H54 (cell line): ENCODE measurements at regions not wholly inside any gene's neighbourhood (a gene's known extent, or its start where the extent isn't known, plus 50 kb on each side); places are given as distances from the start of the nearest gene placed in this dataset.
"Not testable (repeated sequence)": the region's sequence is repeated elsewhere in the genome, so short reads cannot be mapped to it uniquely, and the experiment has no call there.

ENCODE experiments used
- DNase-seq: peaks from one replicate; pipeline ENCODE4 v3.0.0; 2011; ENCODE audit warnings: low spot score, mixed read lengths; ENCODE audit not compliant: insufficient read length
- FAIRE-seq: peaks from 3 replicates; lab custom pipeline; 2011; peaks lifted over from hg19 to GRCh38; lab: Jason Lieb, UNC
- POLR2A ChIP-seq: IDR thresholded peaks from 2 replicates; pipeline ENCODE4 v1.6.1; 2011; ENCODE audit warnings: low read depth, mild to moderate bottlenecking, low read length

DNA sequence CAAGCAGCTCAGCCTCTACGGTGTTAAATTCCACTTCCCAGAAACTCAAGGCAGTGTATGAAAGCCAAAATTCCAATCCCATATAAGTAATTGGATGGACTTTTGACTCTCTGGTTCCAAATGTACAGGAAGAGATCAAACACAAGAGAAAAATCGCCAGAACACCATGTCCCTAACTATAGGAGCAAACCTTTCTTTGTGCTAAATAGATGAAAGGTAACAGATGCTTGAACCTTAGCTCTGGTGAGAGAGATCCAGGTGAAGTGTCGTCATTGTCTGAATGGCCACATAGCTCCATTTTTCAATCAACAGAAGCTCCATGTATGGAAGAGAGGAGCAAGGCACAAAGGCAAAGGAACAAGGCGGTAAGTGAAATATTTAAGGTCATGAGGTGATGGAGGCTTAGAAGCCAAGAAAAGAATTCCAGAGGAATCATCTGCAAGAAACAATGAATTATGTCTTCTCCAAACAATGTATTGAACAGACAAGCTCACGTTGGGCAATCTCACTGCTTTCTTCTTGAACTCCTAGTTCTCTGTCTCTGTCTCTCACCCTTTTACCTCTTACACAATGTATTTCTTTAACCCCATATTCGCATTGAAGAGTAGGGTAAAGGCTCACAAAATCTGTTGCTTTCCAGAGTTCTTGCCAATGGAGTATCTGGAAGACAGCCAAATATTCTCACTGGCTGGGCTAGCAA, 585.1 kb downstream of the GATA3 start:
- DNase-seq, result no peak
- no peak for FAIRE-seq
- no peak for TF ChIP-seq POLR2A

DNA sequence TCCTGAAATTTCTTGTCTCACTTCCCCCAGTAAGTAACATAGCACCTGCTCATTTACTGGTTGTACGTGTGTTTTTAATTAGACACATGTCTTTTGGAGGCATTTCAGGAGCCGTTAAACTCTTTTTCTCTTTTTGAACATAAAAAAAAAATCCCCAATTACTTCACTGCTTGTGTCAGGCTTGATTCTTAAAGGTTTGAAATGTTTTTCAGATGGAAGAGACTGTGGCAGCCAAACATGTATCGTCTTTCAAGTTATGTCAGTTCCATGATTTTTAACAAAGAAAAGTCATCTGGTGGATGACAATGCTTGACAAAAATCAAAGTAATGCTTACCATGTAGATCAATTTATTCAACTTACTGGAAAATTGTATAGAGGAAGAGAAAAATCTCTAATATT, 585.8 kb downstream of the GATA3 start:
- TF ChIP-seq POLR2A, result no peak
- FAIRE-seq, result no peak
- DNase-seq, result no peak

DNA sequence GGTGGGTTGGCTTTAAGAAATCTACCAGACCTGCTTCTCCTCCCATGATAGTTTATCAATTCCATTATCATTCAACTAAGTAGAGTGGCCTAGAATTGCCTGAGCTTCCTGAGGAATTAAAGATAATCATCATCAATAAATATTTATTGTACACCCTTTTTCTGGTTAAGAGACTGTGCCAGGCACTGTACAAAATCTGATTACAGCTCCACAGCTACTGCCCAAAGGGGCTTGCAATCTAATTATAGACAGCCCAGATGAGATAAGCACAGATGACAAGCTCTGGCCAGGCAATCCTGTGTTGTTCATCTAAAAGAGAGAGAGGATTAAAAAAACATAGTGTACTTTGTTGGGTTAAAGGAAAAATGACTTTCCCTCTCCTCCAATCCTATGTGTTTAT, 586.4 kb downstream of the GATA3 start:
- FAIRE-seq (no peak), DNase-seq (no peak)
- no peak for TF ChIP-seq POLR2A

DNA sequence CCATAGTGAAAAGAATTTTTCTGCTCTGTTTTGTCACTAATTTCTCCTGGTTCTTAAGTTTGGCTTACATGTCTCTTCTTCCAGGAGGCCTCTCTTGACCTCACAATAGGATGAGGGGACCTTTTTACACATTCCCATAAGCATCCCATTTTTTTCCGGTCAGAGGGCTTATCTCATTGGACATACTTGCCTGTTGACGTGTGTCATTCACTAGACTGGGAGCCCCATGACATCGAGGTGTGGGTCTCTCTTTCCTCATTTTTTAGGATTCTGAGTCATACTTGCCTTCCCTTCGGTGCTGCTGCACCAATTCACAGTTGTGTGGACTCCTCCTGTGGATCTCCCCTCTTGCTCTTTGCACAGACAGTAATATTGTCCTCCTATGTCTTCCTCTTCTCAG, 601.8 kb downstream of the GATA3 start:
- TF ChIP-seq POLR2A, result no peak
- FAIRE-seq (no peak), DNase-seq (no peak)

DNA sequence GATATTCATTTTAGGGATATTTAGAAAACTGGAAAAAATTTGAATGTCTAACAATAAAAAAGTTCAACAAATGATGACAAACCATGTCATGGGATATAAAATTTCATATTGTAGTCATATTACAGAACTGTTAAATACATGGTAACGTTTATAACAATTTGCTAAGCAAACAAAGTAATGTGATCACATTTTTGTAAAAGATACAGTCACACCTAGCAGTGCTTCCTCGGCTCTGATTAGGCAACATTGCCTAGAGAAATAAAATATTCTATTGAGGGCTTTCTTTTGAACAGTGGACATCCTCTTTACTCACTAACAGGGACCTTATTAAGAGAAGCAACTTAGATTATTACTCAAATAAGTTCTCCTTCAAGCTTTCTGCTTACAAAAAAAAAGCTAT, 605.5 kb downstream of the GATA3 start:
- FAIRE-seq (no peak), DNase-seq (no peak)
- no peak for TF ChIP-seq POLR2A

DNA sequence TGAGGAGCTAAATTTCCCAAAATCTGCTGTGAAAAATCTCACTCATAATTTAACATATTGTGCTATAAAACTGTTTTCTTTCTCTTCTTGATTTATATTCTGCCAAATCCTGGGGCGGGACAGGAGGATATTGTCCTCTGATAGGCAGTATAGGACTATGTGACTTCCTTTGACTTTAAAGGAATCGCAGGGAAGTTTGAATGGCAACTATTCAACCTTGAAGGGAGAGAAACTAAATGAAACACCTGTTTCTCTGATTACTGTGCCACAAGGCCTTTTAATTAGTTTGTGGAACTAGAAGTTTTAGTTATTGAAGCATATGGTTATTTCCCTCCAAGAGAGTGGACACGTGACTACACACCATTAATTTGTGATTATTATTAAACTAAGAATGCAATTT, 607.4 kb downstream of the GATA3 start:
- FAIRE-seq (no peak), DNase-seq (no peak)
- TF ChIP-seq POLR2A, result no peak

DNA sequence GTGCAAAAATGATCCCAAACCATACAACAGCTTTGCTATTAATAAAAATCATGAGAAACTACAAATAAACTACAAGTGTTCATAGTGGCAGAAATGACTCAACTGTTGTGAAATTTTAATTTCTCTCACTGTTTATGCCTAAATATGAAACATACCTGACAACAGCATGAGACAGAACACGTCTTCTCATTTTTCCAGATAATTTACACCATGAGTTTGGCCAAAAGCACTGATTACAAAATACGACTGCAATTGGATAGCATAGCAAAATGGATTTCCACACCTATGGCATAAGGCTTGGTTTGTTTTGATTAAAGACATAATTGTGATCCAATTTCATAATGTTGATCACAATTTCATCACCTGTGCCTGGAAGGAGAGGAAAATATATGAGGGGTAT, 608.6 kb downstream of the GATA3 start:
- no peak for TF ChIP-seq POLR2A
- DNase-seq (no peak), FAIRE-seq (no peak)

DNA sequence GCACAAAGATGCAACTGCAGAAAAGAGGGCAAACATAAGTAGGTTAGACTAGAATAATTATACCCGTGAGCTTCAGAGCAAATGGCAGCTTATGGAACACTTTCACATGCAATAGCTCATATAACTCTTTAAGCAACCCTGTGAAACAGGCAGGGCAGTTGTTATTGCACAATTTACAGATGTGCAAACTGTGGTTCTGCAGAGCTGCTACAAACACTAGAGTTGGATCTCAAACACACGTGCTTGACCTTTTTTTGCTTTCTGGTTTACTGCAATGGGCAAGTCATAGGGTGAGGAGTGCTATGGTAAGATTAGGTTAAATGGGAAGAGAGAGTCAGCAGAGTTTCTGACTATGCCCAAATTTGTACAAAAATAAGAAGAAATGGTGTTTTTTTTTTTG, 610.8 kb downstream of the GATA3 start:
- no peak for TF ChIP-seq POLR2A
- no peak for FAIRE-seq
- no peak for DNase-seq

DNA sequence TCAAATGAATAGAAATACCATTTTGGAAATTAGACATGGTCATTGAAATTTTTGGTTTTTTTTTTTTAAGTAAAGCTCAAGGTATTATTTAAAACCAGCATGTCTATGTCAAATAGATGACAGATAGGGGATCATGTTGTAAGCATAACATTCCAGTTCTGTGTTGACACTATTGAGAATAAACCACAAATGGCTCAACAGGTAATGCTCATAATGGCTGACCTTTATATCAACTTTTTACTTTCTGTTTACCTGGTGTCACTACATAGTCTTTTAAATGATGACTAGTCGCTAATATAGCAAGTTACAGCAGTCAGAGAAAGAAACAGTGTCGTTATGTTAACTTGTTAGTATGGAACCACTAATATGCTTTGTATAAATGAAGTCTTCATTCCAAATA, 616.0 kb downstream of the GATA3 start:
- no peak for FAIRE-seq
- DNase-seq, result no peak
- TF ChIP-seq POLR2A, result no peak

DNA sequence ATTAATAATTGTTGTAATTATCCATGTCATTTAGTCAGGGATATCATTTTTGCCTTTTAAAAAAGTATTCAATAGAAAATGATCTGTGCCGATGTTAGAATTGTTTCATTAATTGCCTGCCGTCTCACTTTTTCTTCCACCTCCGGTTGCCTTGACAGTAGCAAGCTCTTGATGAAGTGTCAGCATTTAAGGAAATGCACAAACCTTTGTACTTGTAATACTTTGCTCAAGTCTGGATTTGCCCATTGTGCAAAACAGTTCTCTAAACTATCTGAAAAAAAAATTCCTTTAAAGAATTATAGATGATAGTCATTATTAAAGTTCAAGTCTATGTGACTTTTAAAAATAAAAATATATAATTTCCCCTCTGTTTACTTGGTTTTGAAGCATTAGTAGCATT, 619.7 kb downstream of the GATA3 start:
- FAIRE-seq (no peak), DNase-seq (no peak)
- TF ChIP-seq POLR2A, result no peak

DNA sequence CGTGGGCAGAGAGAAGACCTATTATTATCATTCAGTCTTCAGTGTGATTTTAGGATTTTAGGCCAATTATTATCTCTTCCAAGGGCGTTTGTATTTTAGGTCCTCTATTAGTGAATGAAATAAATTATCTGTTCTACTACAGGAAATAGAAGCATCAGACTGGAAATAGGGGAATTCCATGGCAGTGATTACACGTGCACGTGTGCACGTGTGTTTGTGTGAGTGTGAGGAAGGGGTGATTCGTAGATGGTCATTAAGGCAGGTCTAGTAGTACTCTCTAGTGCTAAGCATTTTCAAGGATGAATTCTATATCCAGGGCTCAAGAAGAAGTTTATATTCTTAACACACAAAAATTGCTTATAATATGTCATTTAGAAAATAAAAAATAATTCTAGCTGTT, 623.2 kb downstream of the GATA3 start:
- no peak for FAIRE-seq
- no peak for TF ChIP-seq POLR2A
- DNase-seq, result no peak

DNA sequence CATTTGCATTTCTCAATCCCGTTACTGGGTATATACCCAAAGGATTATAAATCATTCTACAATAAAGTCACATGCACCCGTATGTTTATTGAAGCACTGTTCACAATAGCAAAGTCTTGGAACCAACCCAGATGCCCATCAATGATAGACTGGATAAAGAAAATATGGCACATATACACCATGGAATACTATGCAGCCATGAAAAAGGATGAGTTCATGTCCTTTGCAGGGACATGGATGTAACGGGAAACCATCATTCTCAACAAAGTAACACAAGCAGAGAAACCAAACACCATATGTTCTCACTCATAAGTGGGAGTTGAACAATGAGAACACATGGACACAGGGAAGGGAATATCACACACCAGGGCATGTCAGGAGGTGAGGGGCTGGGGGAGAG, 630.4 kb downstream of the GATA3 start:
- DNase-seq, FAIRE-seq: not testable (repeated sequence)

DNA sequence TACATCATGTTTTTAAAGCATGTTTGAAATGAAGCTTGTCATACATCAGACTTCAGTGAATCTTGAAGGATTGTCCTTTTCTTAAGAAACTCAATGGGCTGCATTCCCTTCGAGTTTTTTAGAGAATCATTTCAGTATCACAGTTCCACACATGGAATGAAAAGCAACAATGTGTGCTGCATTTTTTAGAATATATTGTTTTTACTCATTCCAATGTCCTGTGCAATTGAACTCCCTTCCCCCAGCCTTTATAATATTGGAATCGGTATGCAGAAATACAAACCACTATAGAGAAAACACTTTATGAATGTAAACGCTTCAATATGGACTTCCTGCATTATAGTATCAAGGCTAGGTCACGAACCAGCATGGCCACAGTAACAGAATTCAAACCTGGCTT, 634.4 kb downstream of the GATA3 start:
- TF ChIP-seq POLR2A, result no peak
- FAIRE-seq, result no peak
- no peak for DNase-seq

DNA sequence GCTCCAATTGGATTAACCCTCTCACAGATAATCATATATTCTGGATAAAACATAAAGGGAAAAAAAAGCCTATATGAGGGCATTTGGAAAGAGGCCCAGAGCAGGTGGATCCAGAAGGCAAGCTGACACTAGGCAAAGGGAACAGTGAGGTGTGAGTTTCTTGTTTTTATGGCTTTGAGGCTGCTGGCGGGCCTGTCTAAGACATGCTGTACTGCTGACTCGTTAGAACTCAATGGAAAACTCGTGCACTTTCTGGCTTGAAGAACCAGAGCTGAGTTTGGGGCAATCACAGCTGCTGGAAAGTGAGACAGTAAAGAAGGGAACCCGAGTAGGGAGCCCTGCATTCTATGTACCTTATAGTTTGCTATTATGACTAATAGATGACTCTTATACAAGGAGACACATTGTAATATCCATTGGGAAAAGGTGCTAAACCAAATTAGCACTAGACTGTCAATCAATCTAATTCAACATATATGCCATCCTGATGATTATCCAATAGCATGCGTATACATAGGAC, 637.1 kb downstream of the GATA3 start:
- no peak for TF ChIP-seq POLR2A
- FAIRE-seq, result no peak
- no peak for DNase-seq

DNA sequence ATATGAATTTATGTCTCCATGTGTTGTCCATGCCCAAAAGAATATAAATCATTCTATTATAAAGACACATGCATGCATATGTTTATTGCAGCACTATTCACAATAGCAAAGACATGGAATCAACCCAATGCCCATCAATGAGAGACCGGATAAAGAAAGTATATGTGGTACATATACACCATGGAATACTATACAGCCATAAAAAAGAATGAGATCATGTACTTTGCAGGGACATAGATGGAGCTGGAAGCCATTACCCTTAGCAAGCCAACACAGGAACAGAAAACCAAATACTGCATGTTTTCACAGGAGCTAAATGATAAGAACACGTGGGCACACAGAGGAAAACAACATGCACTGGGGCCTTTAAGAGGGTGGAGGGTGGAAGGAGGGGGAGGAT, 639.1 kb downstream of the GATA3 start:
- not testable (repeated sequence) for DNase-seq, FAIRE-seq
